ENCODE measurements at regions not wholly inside any gene's neighbourhood (a gene's known extent, or its start where the extent isn't known, plus 50 kb on each side); places are given as distances from the start of the nearest gene placed in this dataset.
"Not testable (repeated sequence)": the region's sequence is repeated elsewhere in the genome, so short reads cannot be mapped to it uniquely, and the experiment has no call there.

GRCh38 chr1:221040691-221041285, 161.5 kb downstream of the HLX start:
- DNase-seq (no peak), ATAC-seq (no peak)
- no peak overlapping the region for H3K4me3 ChIP-seq
- no peak overlapping the region for H3K27ac ChIP-seq
- no peaks in the 10 kb centered on the region for H3K27me3 ChIP-seq
- intact Hi-C loops (cut with DNase I), result no loop called here
- no peak for TF ChIP-seq CTCF (IDR thresholded peaks at IDR 0.05)
- H3K36me3 ChIP-seq, result no peaks in the 10 kb centered on the region
- no peaks in the 10 kb centered on the region for H3K9me3 ChIP-seq
- H3K4me1 ChIP-seq, result peaks cover 0 to 11% of the 10 kb centered on the region in 2 donors

DNA sequence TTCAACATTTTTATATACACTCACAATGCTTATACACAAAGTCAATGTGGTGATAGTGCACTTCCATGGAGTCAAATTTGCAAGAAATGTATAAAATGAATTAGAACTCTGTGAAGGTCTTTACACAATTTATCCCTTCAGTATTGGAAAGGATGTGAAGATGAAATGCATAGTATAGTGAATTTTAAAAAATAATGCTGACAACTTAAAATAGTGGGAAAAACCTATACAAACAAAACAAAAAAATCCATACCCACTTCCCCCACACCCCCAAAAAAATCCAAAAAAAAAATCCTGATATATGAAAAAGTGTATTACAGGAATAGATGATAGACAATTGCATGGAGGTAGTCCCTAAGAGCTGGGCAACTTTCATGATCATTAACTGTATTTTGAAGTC, 165.3 kb downstream of the HLX start:
- no peak for ATAC-seq
- intact Hi-C loops (cut with DNase I), result no loop called here
- Histone ChIP-seq H3K4me3 (no peak overlapping the region), H3K36me3 (no peaks in the 10 kb centered on the region), H3K27ac (no peak overlapping the region), H3K27me3 (no peaks in the 10 kb centered on the region), H3K4me1 (peaks cover 0 to 35% of the 10 kb centered on the region in 2 donors), H3K9me3 (no peaks in the 10 kb centered on the region)
- DNase-seq, result no peak
- TF ChIP-seq CTCF (IDR thresholded peaks at IDR 0.05), result no peak

DNA sequence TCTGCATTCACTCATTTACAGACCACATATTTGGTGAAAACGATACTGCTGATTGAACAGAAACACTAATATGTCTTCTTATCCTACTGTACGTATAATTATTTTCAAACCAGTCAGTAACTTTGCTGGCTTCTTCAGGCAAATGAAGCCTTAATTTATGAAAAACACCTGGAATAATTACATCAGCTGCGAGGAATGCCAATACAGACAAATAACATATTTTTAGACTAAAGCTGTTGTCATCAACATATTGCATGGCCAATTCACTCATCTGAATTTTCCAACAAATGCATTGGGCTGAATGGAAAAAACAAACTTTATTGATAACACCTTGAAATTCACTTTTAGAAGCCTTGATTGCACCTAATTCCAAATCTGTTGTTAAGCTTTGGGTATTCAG, 165.9 kb downstream of the HLX start:
- Histone ChIP-seq H3K9me3 (peaks cover 0 to 2% of the 10 kb centered on the region in 2 donors), H3K36me3 (no peaks in the 10 kb centered on the region), H3K27me3 (no peaks in the 10 kb centered on the region), H3K4me3 (no peak overlapping the region), H3K4me1 (peaks cover 0 to 35% of the 10 kb centered on the region in 2 donors), H3K27ac (no peak overlapping the region)
- intact Hi-C loops (cut with DNase I), result no loop called here
- ATAC-seq (no peak), DNase-seq (no peak)
- no peak for TF ChIP-seq CTCF (IDR thresholded peaks at IDR 0.05)

DNA sequence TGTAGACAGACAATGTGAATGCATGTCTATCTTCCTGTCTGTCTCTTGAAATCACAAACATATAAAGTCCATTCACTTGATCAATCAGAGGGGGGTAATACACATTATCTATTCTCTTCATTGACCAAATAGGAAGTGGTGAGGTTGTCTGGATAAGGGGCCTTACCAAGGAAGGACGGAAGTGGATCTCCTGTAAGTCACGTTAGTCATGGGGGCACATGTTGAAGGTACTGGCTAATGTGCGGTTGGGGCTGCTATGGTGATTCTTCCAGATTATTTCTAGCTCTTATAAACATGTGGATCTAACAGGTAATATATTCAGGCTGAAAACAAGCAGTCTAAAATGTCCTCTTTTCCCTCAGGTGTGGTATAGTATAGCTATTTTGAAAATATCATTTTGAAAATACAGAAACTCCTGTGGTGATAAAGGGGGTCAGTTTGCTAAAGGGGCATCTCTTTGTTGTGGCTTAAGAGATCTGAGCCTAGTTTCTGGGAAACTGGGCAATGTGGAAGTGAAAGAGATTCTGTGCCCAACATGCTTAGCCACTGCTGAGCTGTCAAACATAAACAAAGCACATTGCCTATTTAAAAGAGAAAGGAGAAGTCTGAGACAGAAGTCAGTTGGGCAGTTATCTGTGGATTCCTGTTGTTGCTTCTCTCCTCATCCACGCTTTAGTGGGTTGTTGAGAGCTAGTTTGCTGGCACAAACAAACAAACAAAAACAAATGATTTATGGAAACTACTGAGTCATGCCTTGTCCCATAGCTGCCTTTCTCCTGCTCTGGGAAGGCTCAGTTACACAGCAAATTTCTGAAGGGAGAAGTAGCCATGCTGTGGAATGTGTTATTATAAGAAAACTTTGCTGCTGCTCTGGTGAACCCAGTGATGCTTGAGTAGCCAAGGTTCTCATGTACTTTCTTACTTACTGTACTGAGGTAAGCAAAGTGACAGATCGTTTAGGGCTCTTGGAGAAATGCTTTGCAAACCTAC, 166.9 kb downstream of the HLX start:
- intact Hi-C loops (cut with DNase I), result no loop called here
- H3K4me3 ChIP-seq, result no peak overlapping the region
- peak; percentile 67 for ATAC-seq
- H3K9me3 ChIP-seq, result peaks cover 0 to 7% of the 10 kb centered on the region in 2 donors
- TF ChIP-seq CTCF (IDR thresholded peaks at IDR 0.05), result no peak
- DNase-seq, result no peak
- no peaks in the 10 kb centered on the region for H3K36me3 ChIP-seq
- peaks cover 0 to 35% of the 10 kb centered on the region in 2 donors for H3K4me1 ChIP-seq
- peak overlapping the region in 1 of 2 donors; percentile 63 for H3K27ac ChIP-seq
- H3K27me3 ChIP-seq, result no peaks in the 10 kb centered on the region

DNA sequence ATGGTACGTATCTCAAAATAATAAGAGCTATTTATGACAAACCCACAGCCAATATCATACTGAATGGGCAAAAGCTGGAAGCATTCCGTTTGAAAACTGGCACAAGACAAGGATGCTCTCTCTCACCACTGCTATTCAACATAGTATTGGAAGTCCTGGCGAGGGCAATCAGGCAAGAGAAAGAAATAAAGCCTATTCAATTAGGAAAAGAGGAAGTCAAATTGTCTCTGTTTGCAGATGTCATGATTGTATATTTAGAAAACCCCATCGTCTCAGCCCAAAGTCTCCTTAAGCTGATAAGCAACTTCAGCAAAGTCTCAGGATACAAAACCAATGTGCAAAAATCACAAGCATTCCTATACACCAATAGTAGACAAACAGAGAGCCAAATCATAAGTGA, 172.1 kb downstream of the HLX start:
- DNase-seq; H3K36me3 ChIP-seq; ATAC-seq; H3K27ac ChIP-seq; H3K9me3 ChIP-seq; H3K27me3 ChIP-seq; H3K4me3 ChIP-seq; intact Hi-C loops (cut with DNase I): not testable (repeated sequence)
- H3K4me1 ChIP-seq, result peaks cover 0 to 24% of the 10 kb centered on the region in 2 donors

Measured in left lung (tissue), 4 donors.